GM10266 (cell line): ENCODE measurements at regions not wholly inside any gene's neighbourhood (a gene's known extent, or its start where the extent isn't known, plus 50 kb on each side); places are given as distances from the start of the nearest gene placed in this dataset.

ENCODE experiments used
- DNase-seq: peaks from one replicate; pipeline ENCODE4 v3.0.0; 2012; ENCODE audit errors: extremely low spot score
- TF ChIP-seq, protein P1 (sequence below): IDR thresholded peaks from 2 replicates; pipeline ENCODE4 v1.5.1; 2012; ENCODE audit warnings: mild to moderate bottlenecking, low read depth; ENCODE audit not compliant: control insufficient read depth, insufficient read depth; ENCODE audit errors: missing control alignments

- TF ChIP-seq, protein P1, sequence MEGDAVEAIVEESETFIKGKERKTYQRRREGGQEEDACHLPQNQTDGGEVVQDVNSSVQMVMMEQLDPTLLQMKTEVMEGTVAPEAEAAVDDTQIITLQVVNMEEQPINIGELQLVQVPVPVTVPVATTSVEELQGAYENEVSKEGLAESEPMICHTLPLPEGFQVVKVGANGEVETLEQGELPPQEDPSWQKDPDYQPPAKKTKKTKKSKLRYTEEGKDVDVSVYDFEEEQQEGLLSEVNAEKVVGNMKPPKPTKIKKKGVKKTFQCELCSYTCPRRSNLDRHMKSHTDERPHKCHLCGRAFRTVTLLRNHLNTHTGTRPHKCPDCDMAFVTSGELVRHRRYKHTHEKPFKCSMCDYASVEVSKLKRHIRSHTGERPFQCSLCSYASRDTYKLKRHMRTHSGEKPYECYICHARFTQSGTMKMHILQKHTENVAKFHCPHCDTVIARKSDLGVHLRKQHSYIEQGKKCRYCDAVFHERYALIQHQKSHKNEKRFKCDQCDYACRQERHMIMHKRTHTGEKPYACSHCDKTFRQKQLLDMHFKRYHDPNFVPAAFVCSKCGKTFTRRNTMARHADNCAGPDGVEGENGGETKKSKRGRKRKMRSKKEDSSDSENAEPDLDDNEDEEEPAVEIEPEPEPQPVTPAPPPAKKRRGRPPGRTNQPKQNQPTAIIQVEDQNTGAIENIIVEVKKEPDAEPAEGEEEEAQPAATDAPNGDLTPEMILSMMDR = no peak
- DNase-seq = no peak
Observed at GRCh38 chr22:44650806-44651205, 51.2 kb upstream of the PRR5 start.

DNA sequence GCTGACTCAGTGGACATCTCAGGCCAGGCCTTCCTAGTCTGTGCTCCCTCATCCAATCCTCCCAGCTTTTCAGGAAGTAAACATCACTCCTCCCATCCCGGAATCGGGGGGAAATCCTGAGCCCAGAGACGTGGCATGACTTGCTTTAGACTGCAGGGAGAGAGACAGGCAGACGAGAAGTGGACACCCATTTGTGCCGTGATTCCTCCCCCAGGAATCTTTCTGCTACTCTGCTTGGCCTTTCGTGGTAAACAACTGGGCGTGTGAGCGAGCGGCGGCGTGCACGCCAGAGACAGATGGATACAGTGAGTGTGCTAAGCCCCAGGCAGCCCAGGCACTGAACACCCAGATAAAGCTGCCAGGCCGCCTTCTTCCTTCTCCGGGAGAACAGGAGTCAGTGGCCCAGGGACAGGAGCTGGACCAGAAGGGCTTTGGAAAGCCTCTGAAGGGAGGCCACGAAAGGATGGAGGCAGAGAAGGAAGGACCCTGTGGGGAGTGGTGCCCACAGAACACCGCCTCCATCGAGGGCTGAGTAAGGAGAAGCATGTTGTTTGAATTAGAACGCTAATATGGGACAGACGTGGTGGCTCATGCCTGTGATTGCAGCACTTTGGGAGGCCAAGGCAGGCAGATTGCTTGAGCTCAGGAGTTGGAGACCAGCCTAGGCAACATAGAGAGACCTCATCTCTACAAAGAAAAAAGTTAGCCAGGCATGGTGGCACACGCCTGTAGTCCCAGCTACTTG is 53.0 kb upstream of the PRR5 start:
- TF ChIP-seq, protein P1 = no peak
- no peak for DNase-seq

GRCh38 chr22:44648085-44648820 is 53.8 kb upstream of the PRR5 start:
- TF ChIP-seq, protein P1 = no peak
- DNase-seq = no peak

DNA sequence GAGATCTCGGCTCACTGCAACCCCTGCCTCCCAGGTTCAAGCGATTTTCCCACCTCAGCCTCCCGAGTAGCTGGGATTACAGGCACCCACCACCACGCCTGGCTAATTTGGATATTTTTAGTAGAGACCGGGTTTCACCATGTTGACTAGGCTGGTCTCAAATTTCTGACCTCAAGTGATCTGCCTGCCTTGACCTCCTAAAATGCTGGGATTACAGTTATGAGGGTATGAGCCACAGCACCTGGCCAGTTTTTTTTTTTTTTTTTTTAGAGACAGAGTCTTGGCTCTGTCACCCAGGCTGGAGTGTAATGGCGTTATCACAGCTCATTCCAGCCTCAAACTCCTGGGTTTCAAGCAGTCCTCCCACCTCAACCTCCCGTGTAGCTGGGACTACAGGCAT is 54.9 kb upstream of the PRR5 start:
- TF ChIP-seq, protein P1 = no peak
- DNase-seq = no peak

DNA sequence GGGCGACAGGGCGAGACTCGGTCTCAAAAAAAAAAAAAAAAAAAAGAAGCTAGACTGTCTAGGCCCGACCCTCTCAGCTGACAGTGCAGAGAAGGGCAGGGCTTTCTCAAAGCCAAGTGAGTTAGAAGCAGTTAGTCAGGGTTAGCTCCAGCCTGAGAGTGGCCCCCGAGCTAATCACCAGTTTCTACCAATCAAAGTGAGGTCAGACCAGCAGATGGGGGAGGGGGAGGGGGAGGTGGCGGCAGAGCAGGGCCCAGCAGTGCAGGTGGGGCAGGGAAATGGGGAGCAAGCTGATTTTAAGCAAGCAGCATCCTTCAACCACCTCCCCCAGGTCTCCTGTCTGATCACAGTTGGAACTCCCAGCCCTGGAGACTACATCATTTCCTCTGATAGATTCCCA is 55.3 kb upstream of the PRR5 start:
- no peak for DNase-seq
- TF ChIP-seq, protein P1 = no peak

GRCh38 chr22:44646141-44646540 is 55.9 kb upstream of the PRR5 start:
- DNase-seq = no peak
- TF ChIP-seq, protein P1 = no peak

- TF ChIP-seq, protein P1 = no peak
Observed at GRCh38 chr22:44645531-44645930, 56.5 kb upstream of the PRR5 start.

More at GRCh38 chr22:44645531-44645930, 56.5 kb upstream of the PRR5 start:
- no peak for DNase-seq
